ENCODE measurements at regions not wholly inside any gene's neighbourhood (a gene's known extent, or its start where the extent isn't known, plus 50 kb on each side); places are given as distances from the start of the nearest gene placed in this dataset.
A peak's percentile ranks its signal among the peaks of the same experiment; 100 is the strongest.

DNA sequence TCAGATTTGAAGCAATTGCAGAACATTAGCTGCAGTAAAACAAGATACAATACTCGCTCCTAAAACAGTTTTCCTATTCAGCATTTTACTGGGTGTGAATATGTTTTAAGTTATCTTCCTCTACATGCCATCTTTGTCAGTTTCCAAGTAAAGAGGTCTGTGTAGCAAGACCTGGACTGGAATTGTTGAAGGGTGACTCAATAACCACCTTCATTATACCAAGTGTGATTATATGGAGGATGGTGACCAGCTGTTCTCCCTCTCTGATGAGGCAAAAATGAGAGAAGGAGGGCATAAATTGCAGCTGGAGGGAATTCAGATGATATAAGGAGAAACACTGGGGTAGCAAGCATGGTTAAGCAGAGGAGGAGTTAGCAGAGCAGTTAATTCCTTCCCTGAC lies 922.1 kb upstream of the SLIT2 start (continued):
- no peak for TF ChIP-seq CREB5 (CRISPR knock-in tag; IDR thresholded peaks at IDR 0.05; ENCODE audit: low read depth)
- TF ChIP-seq ZNF70 (CRISPR knock-in tag; IDR thresholded peaks at IDR 0.05), result no peak
- TF ChIP-seq TCF4 (CRISPR knock-in tag; IDR thresholded peaks at IDR 0.05; ENCODE audit: borderline replicate concordance), result no peak
- TF ChIP-seq OSR1 (CRISPR knock-in tag; IDR thresholded peaks at IDR 0.05), result no peak
- TF ChIP-seq POU6F1 (CRISPR knock-in tag; IDR thresholded peaks at IDR 0.05; ENCODE audit: borderline replicate concordance, low read depth), result no peak

GRCh38 chr4:19329077-19329476 lies 922.6 kb upstream of the SLIT2 start:
- no peak for ATAC-seq
- TF ChIP-seq, protein P1, sequence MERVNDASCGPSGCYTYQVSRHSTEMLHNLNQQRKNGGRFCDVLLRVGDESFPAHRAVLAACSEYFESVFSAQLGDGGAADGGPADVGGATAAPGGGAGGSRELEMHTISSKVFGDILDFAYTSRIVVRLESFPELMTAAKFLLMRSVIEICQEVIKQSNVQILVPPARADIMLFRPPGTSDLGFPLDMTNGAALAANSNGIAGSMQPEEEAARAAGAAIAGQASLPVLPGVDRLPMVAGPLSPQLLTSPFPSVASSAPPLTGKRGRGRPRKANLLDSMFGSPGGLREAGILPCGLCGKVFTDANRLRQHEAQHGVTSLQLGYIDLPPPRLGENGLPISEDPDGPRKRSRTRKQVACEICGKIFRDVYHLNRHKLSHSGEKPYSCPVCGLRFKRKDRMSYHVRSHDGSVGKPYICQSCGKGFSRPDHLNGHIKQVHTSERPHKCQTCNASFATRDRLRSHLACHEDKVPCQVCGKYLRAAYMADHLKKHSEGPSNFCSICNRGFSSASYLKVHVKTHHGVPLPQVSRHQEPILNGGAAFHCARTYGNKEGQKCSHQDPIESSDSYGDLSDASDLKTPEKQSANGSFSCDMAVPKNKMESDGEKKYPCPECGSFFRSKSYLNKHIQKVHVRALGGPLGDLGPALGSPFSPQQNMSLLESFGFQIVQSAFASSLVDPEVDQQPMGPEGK (CRISPR knock-in tag; IDR thresholded peaks at IDR 0.05; ENCODE audit: borderline replicate concordance), result no peak
- TF ChIP-seq POU6F1 (CRISPR knock-in tag; IDR thresholded peaks at IDR 0.05; ENCODE audit: borderline replicate concordance, low read depth) (no peak), CREB5 (CRISPR knock-in tag; IDR thresholded peaks at IDR 0.05; ENCODE audit: low read depth) (no peak), ARNTL (CRISPR knock-in tag; IDR thresholded peaks at IDR 0.05; ENCODE audit: borderline replicate concordance, low read depth) (no peak), PPARA (CRISPR knock-in tag; IDR thresholded peaks at IDR 0.05; ENCODE audit: borderline replicate concordance) (no peak), TOX (CRISPR knock-in tag; IDR thresholded peaks at IDR 0.05; ENCODE audit: borderline replicate concordance) (no peak), BACH2 (CRISPR knock-in tag; IDR thresholded peaks at IDR 0.05; ENCODE audit: borderline replicate concordance) (no peak), ZFP30 (CRISPR knock-in tag; IDR thresholded peaks at IDR 0.05) (no peak), ZNF565 (CRISPR knock-in tag; conservative IDR thresholded peaks at IDR 0.05; ENCODE audit: low read depth) (no peak)
- TF ChIP-seq, protein P2, sequence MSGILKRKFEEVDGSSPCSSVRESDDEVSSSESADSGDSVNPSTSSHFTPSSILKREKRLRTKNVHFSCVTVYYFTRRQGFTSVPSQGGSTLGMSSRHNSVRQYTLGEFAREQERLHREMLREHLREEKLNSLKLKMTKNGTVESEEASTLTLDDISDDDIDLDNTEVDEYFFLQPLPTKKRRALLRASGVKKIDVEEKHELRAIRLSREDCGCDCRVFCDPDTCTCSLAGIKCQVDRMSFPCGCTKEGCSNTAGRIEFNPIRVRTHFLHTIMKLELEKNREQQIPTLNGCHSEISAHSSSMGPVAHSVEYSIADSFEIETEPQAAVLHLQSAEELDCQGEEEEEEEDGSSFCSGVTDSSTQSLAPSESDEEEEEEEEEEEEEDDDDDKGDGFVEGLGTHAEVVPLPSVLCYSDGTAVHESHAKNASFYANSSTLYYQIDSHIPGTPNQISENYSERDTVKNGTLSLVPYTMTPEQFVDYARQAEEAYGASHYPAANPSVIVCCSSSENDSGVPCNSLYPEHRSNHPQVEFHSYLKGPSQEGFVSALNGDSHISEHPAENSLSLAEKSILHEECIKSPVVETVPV (CRISPR knock-in tag; IDR thresholded peaks at IDR 0.05), result no peak
- TF ChIP-seq, protein P3, sequence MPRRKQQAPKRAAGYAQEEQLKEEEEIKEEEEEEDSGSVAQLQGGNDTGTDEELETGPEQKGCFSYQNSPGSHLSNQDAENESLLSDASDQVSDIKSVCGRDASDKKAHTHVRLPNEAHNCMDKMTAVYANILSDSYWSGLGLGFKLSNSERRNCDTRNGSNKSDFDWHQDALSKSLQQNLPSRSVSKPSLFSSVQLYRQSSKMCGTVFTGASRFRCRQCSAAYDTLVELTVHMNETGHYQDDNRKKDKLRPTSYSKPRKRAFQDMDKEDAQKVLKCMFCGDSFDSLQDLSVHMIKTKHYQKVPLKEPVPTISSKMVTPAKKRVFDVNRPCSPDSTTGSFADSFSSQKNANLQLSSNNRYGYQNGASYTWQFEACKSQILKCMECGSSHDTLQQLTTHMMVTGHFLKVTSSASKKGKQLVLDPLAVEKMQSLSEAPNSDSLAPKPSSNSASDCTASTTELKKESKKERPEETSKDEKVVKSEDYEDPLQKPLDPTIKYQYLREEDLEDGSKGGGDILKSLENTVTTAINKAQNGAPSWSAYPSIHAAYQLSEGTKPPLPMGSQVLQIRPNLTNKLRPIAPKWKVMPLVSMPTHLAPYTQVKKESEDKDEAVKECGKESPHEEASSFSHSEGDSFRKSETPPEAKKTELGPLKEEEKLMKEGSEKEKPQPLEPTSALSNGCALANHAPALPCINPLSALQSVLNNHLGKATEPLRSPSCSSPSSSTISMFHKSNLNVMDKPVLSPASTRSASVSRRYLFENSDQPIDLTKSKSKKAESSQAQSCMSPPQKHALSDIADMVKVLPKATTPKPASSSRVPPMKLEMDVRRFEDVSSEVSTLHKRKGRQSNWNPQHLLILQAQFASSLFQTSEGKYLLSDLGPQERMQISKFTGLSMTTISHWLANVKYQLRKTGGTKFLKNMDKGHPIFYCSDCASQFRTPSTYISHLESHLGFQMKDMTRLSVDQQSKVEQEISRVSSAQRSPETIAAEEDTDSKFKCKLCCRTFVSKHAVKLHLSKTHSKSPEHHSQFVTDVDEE (CRISPR knock-in tag; IDR thresholded peaks at IDR 0.05), result no peak

- TF ChIP-seq ZC3H10 (CRISPR knock-in tag; IDR thresholded peaks at IDR 0.05), result peak; percentile 21; the same call in 1 of the 2 replicates
- TF ChIP-seq OSR1 (CRISPR knock-in tag; IDR thresholded peaks at IDR 0.05), result no peak
- 0 out of 3 replicates have a peak, but pooled peaks have one; percentile 35 for ATAC-seq
Measured at GRCh38 chr4:19327364-19327763, 924.3 kb upstream of the SLIT2 start.

Data from SK-N-SH treated with all-trans-retinoic acid at 6 μM for 48 hours (cell line).